ENCODE measurements at regions not wholly inside any gene's neighbourhood (a gene's known extent, or its start where the extent isn't known, plus 50 kb on each side); places are given as distances from the start of the nearest gene placed in this dataset.

GRCh38 chr10:62527019-62527827 is 153.1 kb downstream of the ZNF365 start:
- Histone ChIP-seq H3K27me3 (no peaks in the 10 kb centered on the region), H3K9me3 (peaks cover 7% of the 10 kb centered on the region), H3K36me3 (no peaks in the 10 kb centered on the region), H3K4me3 (no peak overlapping the region)
- no peak for DNase-seq

GRCh38 chr10:62528441-62528840 is 154.3 kb downstream of the ZNF365 start:
- Histone ChIP-seq H3K36me3 (no peaks in the 10 kb centered on the region), H3K27me3 (no peaks in the 10 kb centered on the region), H3K4me3 (no peak overlapping the region), H3K9me3 (peaks cover 7% of the 10 kb centered on the region)
- DNase-seq, result no peak

GRCh38 chr10:62529396-62529795 is 155.2 kb downstream of the ZNF365 start:
- Histone ChIP-seq H3K36me3 (no peaks in the 10 kb centered on the region), H3K4me3 (no peak overlapping the region), H3K27me3 (no peaks in the 10 kb centered on the region), H3K9me3 (peaks cover 7% of the 10 kb centered on the region)
- no peak for DNase-seq

- Histone ChIP-seq H3K9me3 (no peaks in the 10 kb centered on the region; the same call in 1 of the 2 replicates), H3K4me3 (no peak overlapping the region), H3K27me3 (no peaks in the 10 kb centered on the region), H3K36me3 (no peaks in the 10 kb centered on the region)
- no peak for DNase-seq
Measured at GRCh38 chr10:62534031-62534430, 159.9 kb downstream of the ZNF365 start.

- H3K9me3 ChIP-seq, result no peaks in the 10 kb centered on the region
- DNase-seq, result no peak
- H3K27me3 ChIP-seq, result no peaks in the 10 kb centered on the region
- H3K36me3 ChIP-seq, result no peaks in the 10 kb centered on the region
- no peak overlapping the region for H3K4me3 ChIP-seq
Measured at GRCh38 chr10:62538606-62539005, 164.4 kb downstream of the ZNF365 start.

- DNase-seq, result no peak
- no peaks in the 10 kb centered on the region for H3K36me3 ChIP-seq
- H3K27me3 ChIP-seq, result no peaks in the 10 kb centered on the region
- no peak overlapping the region for H3K4me3 ChIP-seq
- no peaks in the 10 kb centered on the region for H3K9me3 ChIP-seq
Measured at GRCh38 chr10:62540389-62540788, 166.2 kb downstream of the ZNF365 start.

GRCh38 chr10:62541811-62542210 is 167.6 kb downstream of the ZNF365 start:
- H3K36me3 ChIP-seq, result no peaks in the 10 kb centered on the region
- H3K9me3 ChIP-seq, result no peaks in the 10 kb centered on the region
- H3K4me3 ChIP-seq, result no peak overlapping the region
- H3K27me3 ChIP-seq, result no peaks in the 10 kb centered on the region
- DNase-seq, result no peak

GRCh38 chr10:62543571-62544355 is 169.6 kb downstream of the ZNF365 start:
- no peaks in the 10 kb centered on the region for H3K9me3 ChIP-seq
- no peaks in the 10 kb centered on the region for H3K36me3 ChIP-seq
- no peak for DNase-seq
- no peak overlapping the region for H3K4me3 ChIP-seq
- H3K27me3 ChIP-seq, result no peaks in the 10 kb centered on the region

GRCh38 chr10:62545160-62546066 is 171.2 kb downstream of the ZNF365 start:
- Histone ChIP-seq H3K36me3 (no peaks in the 10 kb centered on the region), H3K9me3 (no peaks in the 10 kb centered on the region), H3K4me3 (no peak overlapping the region), H3K27me3 (no peaks in the 10 kb centered on the region)
- DNase-seq, result peak; percentile 23

- Histone ChIP-seq H3K9me3 (no peaks in the 10 kb centered on the region), H3K36me3 (no peaks in the 10 kb centered on the region)
- no peak for DNase-seq
Measured at GRCh38 chr10:62548686-62549085, 174.5 kb downstream of the ZNF365 start.

GRCh38 chr10:62550173-62550572 is 176.0 kb downstream of the ZNF365 start:
- Histone ChIP-seq H3K4me3 (no peak overlapping the region), H3K9me3 (no peaks in the 10 kb centered on the region), H3K36me3 (no peaks in the 10 kb centered on the region), H3K27me3 (no peaks in the 10 kb centered on the region)
- DNase-seq, result no peak

More at GRCh38 chr10:62548686-62549085, 174.5 kb downstream of the ZNF365 start:
- Histone ChIP-seq H3K4me3 (no peak overlapping the region), H3K27me3 (no peaks in the 10 kb centered on the region)

GRCh38 chr10:62554632-62555199 is 180.5 kb downstream of the ZNF365 start:
- DNase-seq, result peak; percentile 8
- H3K4me3 ChIP-seq, result no peak overlapping the region
- H3K36me3 ChIP-seq, result no peaks in the 10 kb centered on the region
- H3K27me3 ChIP-seq, result no peaks in the 10 kb centered on the region
- H3K9me3 ChIP-seq, result no peaks in the 10 kb centered on the region

GRCh38 chr10:62559481-62560200 is 185.5 kb downstream of the ZNF365 start:
- no peak overlapping the region for H3K4me3 ChIP-seq
- no peaks in the 10 kb centered on the region for H3K36me3 ChIP-seq
- H3K27me3 ChIP-seq, result no peaks in the 10 kb centered on the region
- H3K9me3 ChIP-seq, result no peaks in the 10 kb centered on the region
- DNase-seq, result no peak

GRCh38 chr10:62560201-62560819 is 186.1 kb downstream of the ZNF365 start:
- peak; percentile 59 for DNase-seq
- Histone ChIP-seq H3K4me3 (no peak overlapping the region), H3K27me3 (no peaks in the 10 kb centered on the region), H3K9me3 (no peaks in the 10 kb centered on the region), H3K36me3 (no peaks in the 10 kb centered on the region)

GRCh38 chr10:62561151-62561550 is 187.0 kb downstream of the ZNF365 start:
- no peaks in the 10 kb centered on the region for H3K27me3 ChIP-seq
- DNase-seq, result no peak
- H3K9me3 ChIP-seq, result no peaks in the 10 kb centered on the region
- H3K4me3 ChIP-seq, result no peak overlapping the region
- H3K36me3 ChIP-seq, result no peaks in the 10 kb centered on the region

- H3K36me3 ChIP-seq, result no peaks in the 10 kb centered on the region
- DNase-seq, result no peak
- no peak overlapping the region for H3K4me3 ChIP-seq
- H3K27me3 ChIP-seq, result no peaks in the 10 kb centered on the region
- no peaks in the 10 kb centered on the region for H3K9me3 ChIP-seq
Measured at GRCh38 chr10:62562101-62562500, 187.9 kb downstream of the ZNF365 start.
